Transverse colon (tissue), 4 donors: ENCODE measurements at regions not wholly inside any gene's neighbourhood (a gene's known extent, or its start where the extent isn't known, plus 50 kb on each side); places are given as distances from the start of the nearest gene placed in this dataset.

Experiments
- EP300 ChIP-seq: sonication (generic); formaldehyde crosslinking; IDR thresholded peaks from one replicate; pipeline ENCODE4 v1.6.1; 2017; ENCODE audit warnings: antibody characterized with exemption, low read depth
- POLR2A ChIP-seq: fragments of 450-650 bp; IDR thresholded peaks from one replicate; pipeline ENCODE4 v1.6.1; 2016; ENCODE audit warnings: antibody characterized with exemption, mild to moderate bottlenecking, moderate library complexity
- POLR2AphosphoS5 ChIP-seq, 3 donors: sonication (generic); formaldehyde crosslinking; IDR thresholded peaks; one replicate each; pipeline ENCODE4 v1.6.1; 2016; ENCODE audit warnings: antibody characterized with exemption in 3 of 3
- TF ChIP-seq, protein P1 (sequence below), 5 experiments: fragments of 200-600 bp in 3 of 5; fragments of 450-650 bp in 2 of 5; sonication (generic) in 3 of 5; IDR thresholded peaks; 1 replicate in 2 of 5; 2 replicates in 3 of 5; pipeline ENCODE4 v1.5.1; 2016 to 2017; ENCODE audit warnings: antibody characterized with exemption in 5 of 5, inconsistent platforms in 3 of 5, mild to moderate bottlenecking in 2 of 5, moderate library complexity in 1 of 5

DNA sequence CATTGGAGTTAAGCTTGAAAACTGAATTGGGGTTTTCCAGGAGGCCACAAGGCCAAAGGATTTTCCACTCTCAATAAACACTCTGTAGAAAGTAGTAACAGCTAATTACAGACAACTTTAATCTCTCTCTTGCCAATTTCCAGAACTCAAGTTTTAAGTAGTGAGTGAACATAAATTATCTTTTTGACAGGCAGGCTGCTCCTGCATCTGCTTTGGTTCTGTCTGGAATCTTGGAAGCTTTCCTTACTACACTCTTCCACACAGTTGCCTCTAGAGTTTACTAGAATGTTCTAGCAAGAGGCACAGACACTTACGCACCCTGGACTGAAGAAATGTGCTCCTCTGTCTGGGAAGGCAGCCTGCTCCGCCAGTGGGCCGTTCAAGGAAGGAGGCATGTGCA is 90.5 kb upstream of the WAC start:
- TF ChIP-seq, protein P1, sequence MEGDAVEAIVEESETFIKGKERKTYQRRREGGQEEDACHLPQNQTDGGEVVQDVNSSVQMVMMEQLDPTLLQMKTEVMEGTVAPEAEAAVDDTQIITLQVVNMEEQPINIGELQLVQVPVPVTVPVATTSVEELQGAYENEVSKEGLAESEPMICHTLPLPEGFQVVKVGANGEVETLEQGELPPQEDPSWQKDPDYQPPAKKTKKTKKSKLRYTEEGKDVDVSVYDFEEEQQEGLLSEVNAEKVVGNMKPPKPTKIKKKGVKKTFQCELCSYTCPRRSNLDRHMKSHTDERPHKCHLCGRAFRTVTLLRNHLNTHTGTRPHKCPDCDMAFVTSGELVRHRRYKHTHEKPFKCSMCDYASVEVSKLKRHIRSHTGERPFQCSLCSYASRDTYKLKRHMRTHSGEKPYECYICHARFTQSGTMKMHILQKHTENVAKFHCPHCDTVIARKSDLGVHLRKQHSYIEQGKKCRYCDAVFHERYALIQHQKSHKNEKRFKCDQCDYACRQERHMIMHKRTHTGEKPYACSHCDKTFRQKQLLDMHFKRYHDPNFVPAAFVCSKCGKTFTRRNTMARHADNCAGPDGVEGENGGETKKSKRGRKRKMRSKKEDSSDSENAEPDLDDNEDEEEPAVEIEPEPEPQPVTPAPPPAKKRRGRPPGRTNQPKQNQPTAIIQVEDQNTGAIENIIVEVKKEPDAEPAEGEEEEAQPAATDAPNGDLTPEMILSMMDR (IDR thresholded peaks at IDR 0.05): no peak
- TF ChIP-seq EP300 (no peak), POLR2AphosphoS5 (IDR thresholded peaks at IDR 0.05) (no peak), POLR2A (no peak)
